NCI-H187 (cell line): ENCODE measurements at regions not wholly inside any gene's neighbourhood (a gene's known extent, or its start where the extent isn't known, plus 50 kb on each side); places are given as distances from the start of the nearest gene placed in this dataset.
"Not testable (repeated sequence)": the region's sequence is repeated elsewhere in the genome, so short reads cannot be mapped to it uniquely, and the experiment has no call there.

ENCODE experiments used
- DNase-seq, 2 experiments: peaks; one replicate each; lab custom pipeline; 2025; lab: John Stamatoyannopoulos, UW

GRCh38 chr11:90669094-90669493, 446.2 kb upstream of the CHORDC1 start:
- no peak for DNase-seq

GRCh38 chr11:90668502-90668901, 445.7 kb upstream of the CHORDC1 start:
- no peak for DNase-seq

GRCh38 chr11:90661233-90661632, 438.4 kb upstream of the CHORDC1 start:
- no peak for DNase-seq

- no peak for DNase-seq
These were observed 433.3 kb upstream of the CHORDC1 start for GRCh38 chr11:90656171-90656570.

- no peak for DNase-seq
These were observed 427.3 kb upstream of the CHORDC1 start for GRCh38 chr11:90650153-90650552.

- no peak for DNase-seq
These were observed 423.9 kb upstream of the CHORDC1 start for GRCh38 chr11:90646706-90647105.

GRCh38 chr11:90646266-90646665, 423.4 kb upstream of the CHORDC1 start:
- DNase-seq = no peak

GRCh38 chr11:90639461-90639993, 416.7 kb upstream of the CHORDC1 start:
- DNase-seq = no peak

GRCh38 chr11:90635886-90636285, 413.0 kb upstream of the CHORDC1 start:
- no peak for DNase-seq

- no peak for DNase-seq
These were observed 412.3 kb upstream of the CHORDC1 start for GRCh38 chr11:90635151-90635550.

GRCh38 chr11:90630176-90630575, 407.3 kb upstream of the CHORDC1 start:
- DNase-seq = no peak

GRCh38 chr11:90629229-90629806, 406.5 kb upstream of the CHORDC1 start:
- DNase-seq = no peak

- no peak for DNase-seq
These were observed 391.5 kb upstream of the CHORDC1 start for GRCh38 chr11:90614318-90614717.

GRCh38 chr11:90613037-90613436, 390.2 kb upstream of the CHORDC1 start:
- not testable (repeated sequence) for DNase-seq

- DNase-seq = no peak
These were observed 383.9 kb upstream of the CHORDC1 start for GRCh38 chr11:90606721-90607120.

- no peak for DNase-seq
These were observed 378.4 kb upstream of the CHORDC1 start for GRCh38 chr11:90601261-90601660.

- DNase-seq = no peak
These were observed 371.8 kb upstream of the CHORDC1 start for GRCh38 chr11:90594658-90595057.

GRCh38 chr11:90593099-90593498, 370.2 kb upstream of the CHORDC1 start:
- DNase-seq = no peak

GRCh38 chr11:90590286-90590685, 367.4 kb upstream of the CHORDC1 start:
- DNase-seq = no peak

GRCh38 chr11:90589735-90590134, 366.9 kb upstream of the CHORDC1 start:
- no peak for DNase-seq

GRCh38 chr11:90587896-90588295, 365.0 kb upstream of the CHORDC1 start:
- no peak for DNase-seq

- DNase-seq = no peak
These were observed 362.6 kb upstream of the CHORDC1 start for GRCh38 chr11:90585491-90585890.

GRCh38 chr11:90582999-90583398, 360.1 kb upstream of the CHORDC1 start:
- not testable (repeated sequence) for DNase-seq

GRCh38 chr11:90564531-90564930, 341.7 kb upstream of the CHORDC1 start:
- DNase-seq = no peak
